Psoas muscle (tissue), 7 donors: ENCODE measurements at regions not wholly inside any gene's neighbourhood (a gene's known extent, or its start where the extent isn't known, plus 50 kb on each side); places are given as distances from the start of the nearest gene placed in this dataset.

Source experiments
- ATAC-seq, 4 donors: fragments of 200-7000 bp; cut with Tn5 transposase; one replicate each; pipeline ENCODE4 v1.9.1; 2020; ENCODE audit warnings: moderate library complexity in 3 of 4, mild to moderate bottlenecking in 2 of 4
- DNase-seq, 2 donors: peaks; one replicate each; pipeline ENCODE4 v3.0.0-alpha.2; 2020
- H3K27ac ChIP-seq: fragments of 200-600 bp; one replicate; pipeline ENCODE4 v1.8.0; 2022
- H3K27me3 ChIP-seq, 3 donors: fragments of 200-600 bp in 1 of 3; one replicate each; pipeline versions ENCODE4 v1.6.1 to v1.8.0; 2013 to 2022; ENCODE audit warnings: low read length in 2 of 3, mild to moderate bottlenecking in 2 of 3, moderate library complexity in 1 of 3; ENCODE audit not compliant: insufficient read depth in 3 of 3
- H3K36me3 ChIP-seq, 2 donors: fragments of 200-600 bp in 1 of 2; one replicate each; pipeline versions ENCODE4 v1.6.1 to v1.8.0; 2013 to 2022; ENCODE audit warnings: low read depth in 1 of 2, mild to moderate bottlenecking in 1 of 2, moderate library complexity in 1 of 2; ENCODE audit not compliant: insufficient read depth in 1 of 2
- H3K4me1 ChIP-seq: fragments of 200-600 bp; one replicate; pipeline ENCODE4 v1.8.0; 2022
- H3K4me3 ChIP-seq: fragments of 200-600 bp; one replicate; pipeline ENCODE4 v1.8.0; 2022; ENCODE audit warnings: mild to moderate bottlenecking
- H3K9me3 ChIP-seq: fragments of 200-600 bp; one replicate; pipeline ENCODE4 v1.8.0; 2022
- WGBS, 3 donors: extraction: QIAGEN DNeasy Blood & Tissue Kit; methylation state at CpG; one replicate each; pipeline versions ENCODE4 v1.1.6 to v1.1.7; 2013; 5-methylcytosine and 5-hydroxymethylcytosine counted together
- intact Hi-C, 2 donors: fragments of 100-400 bp; cut with DNase I; formaldehyde crosslinking; loops; one replicate each; pipeline versions ENCODE4 v1.11.0 to v1.14.2; 2022
- TF ChIP-seq, protein P1 (sequence below): fragments of 200-600 bp; IDR thresholded peaks from one replicate; pipeline ENCODE4 v1.8.0; 2022; ENCODE audit warnings: antibody characterized with exemption
- donor health status: healthy with polysubstance abuse.
- donor health status: DM: no; HTN: no; CAD: no; lungs with moderate emphysema.
- donor health status: Bipolar disorder and iron deficiency.
- donor health status: healthy.
- donor health status: DM: yes; HTN: yes; CAD: no.
- donor health status: DM: no; HTN: no; CAD: no.
- donor health status: DM: yes; HTN: yes; CAD: no.

GRCh38 chr4:34679228-34679627, 1565.1 kb downstream of the ARAP2 start:
- Histone ChIP-seq H3K36me3 (no peaks in the 10 kb centered on the region), H3K27me3 (no peaks in the 10 kb centered on the region), H3K27ac (no peak overlapping the region), H3K4me1 (no peaks in the 10 kb centered on the region), H3K4me3 (no peak overlapping the region), H3K9me3 (no peaks in the 10 kb centered on the region)
- TF ChIP-seq, protein P1, sequence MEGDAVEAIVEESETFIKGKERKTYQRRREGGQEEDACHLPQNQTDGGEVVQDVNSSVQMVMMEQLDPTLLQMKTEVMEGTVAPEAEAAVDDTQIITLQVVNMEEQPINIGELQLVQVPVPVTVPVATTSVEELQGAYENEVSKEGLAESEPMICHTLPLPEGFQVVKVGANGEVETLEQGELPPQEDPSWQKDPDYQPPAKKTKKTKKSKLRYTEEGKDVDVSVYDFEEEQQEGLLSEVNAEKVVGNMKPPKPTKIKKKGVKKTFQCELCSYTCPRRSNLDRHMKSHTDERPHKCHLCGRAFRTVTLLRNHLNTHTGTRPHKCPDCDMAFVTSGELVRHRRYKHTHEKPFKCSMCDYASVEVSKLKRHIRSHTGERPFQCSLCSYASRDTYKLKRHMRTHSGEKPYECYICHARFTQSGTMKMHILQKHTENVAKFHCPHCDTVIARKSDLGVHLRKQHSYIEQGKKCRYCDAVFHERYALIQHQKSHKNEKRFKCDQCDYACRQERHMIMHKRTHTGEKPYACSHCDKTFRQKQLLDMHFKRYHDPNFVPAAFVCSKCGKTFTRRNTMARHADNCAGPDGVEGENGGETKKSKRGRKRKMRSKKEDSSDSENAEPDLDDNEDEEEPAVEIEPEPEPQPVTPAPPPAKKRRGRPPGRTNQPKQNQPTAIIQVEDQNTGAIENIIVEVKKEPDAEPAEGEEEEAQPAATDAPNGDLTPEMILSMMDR = no peak
- ATAC-seq = no peak
- WGBS, 3 donors = 90 to 94% (median 92%) methylated on average over 7 of the region's 7 CpGs
- intact Hi-C loops = no loop called here
- DNase-seq = no peak

- DNase-seq (no peak), ATAC-seq (no peak)
- no peaks in the 10 kb centered on the region for H3K9me3 ChIP-seq
- no peaks in the 10 kb centered on the region for H3K4me1 ChIP-seq
- 83 to 86% (median 86%) methylated on average over 1 of the region's 1 CpG for WGBS, 3 donors
- no peak overlapping the region for H3K27ac ChIP-seq
- TF ChIP-seq, protein P1 = no peak
- H3K4me3 ChIP-seq = no peak overlapping the region
- H3K27me3 ChIP-seq = no peaks in the 10 kb centered on the region
- intact Hi-C loops = no loop called here
- no peaks in the 10 kb centered on the region for H3K36me3 ChIP-seq
Observed at GRCh38 chr4:34709564-34709963, 1534.8 kb downstream of the ARAP2 start.

DNA sequence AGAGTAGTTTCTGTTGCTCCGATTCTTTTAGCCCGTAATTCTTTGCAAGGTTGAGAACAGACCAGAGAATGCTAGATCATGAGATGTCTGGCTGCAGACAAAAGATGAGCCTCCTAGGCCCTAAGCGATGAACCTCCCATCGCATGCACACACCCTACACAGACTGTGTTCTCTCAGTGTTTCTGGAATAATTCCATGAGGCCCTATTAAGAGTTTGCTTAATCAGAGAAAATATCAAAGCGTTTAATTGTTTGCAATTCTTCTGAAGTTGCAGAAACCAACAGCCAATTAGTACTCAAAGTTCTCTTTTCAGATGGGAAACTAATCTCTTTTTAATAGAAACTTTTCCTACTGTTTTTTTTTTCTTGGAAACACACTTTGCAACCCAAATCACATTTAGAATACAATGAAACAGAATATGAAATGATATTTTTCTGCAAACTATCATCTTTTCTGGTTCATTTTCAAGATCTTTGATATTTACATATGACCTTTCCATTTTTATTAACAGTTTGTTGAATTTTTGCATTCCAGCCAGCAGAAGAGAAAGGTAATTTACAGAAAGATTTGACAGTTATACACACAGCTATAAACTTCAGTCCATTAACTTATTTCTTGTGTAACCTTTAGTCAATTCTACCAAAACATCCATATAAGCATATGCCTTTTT, 1525.6 kb downstream of the ARAP2 start:
- DNase-seq = no peak
- no peaks in the 10 kb centered on the region for H3K4me1 ChIP-seq
- H3K36me3 ChIP-seq = no peaks in the 10 kb centered on the region
- no peaks in the 10 kb centered on the region for H3K27me3 ChIP-seq
- H3K27ac ChIP-seq = no peak overlapping the region
- H3K9me3 ChIP-seq = no peaks in the 10 kb centered on the region
- H3K4me3 ChIP-seq = no peak overlapping the region
- intact Hi-C loops = no loop called here
- 67 to 89% (median 85%) methylated on average over 5 of the region's 5 CpGs for WGBS, 3 donors
- TF ChIP-seq, protein P1 = no peak
- no peak for ATAC-seq

DNA sequence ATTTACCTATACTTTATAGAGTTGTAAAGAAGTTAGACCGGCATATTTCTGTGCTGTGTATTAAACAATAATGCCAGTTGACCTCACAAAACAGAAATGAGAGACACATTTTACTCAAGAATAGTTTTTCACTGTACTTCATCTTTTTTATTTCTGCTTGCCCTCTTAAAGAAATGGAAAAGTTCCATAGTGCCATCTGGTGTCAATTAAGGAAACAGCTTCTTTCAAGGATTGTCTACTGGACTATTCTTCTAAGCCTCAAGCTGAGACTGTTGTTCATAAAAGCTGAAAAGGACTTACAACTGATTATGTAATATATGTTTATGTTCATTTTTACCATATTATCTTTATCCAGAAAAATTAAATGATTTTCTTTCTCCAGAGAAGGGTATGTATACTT, 1523.7 kb downstream of the ARAP2 start:
- DNase-seq (no peak), ATAC-seq (peak in 2 of 4 donors; percentile 59 to 66)
- WGBS, 3 donors = 0 to 9% (median 2%) methylated on average over 1 of the region's 1 CpG
- H3K4me3 ChIP-seq = no peak overlapping the region
- intact Hi-C loops = no loop called here
- TF ChIP-seq, protein P1 = peak; percentile 47
- no peaks in the 10 kb centered on the region for H3K4me1 ChIP-seq
- no peaks in the 10 kb centered on the region for H3K27me3 ChIP-seq
- peaks cover 3% of the 10 kb centered on the region for H3K9me3 ChIP-seq
- no peaks in the 10 kb centered on the region for H3K36me3 ChIP-seq
- H3K27ac ChIP-seq = no peak overlapping the region

GRCh38 chr4:34721835-34722234, 1522.5 kb downstream of the ARAP2 start:
- 74 to 90% (median 83%) methylated on average over 1 of the region's 1 CpG for WGBS, 3 donors

More at GRCh38 chr4:34721835-34722234, 1522.5 kb downstream of the ARAP2 start:
- H3K4me3 ChIP-seq = no peak overlapping the region
- H3K27ac ChIP-seq = no peak overlapping the region
- H3K4me1 ChIP-seq = no peaks in the 10 kb centered on the region
- no peak for DNase-seq
- TF ChIP-seq, protein P1 = no peak
- H3K27me3 ChIP-seq = no peaks in the 10 kb centered on the region
- H3K9me3 ChIP-seq = peaks cover 12% of the 10 kb centered on the region
- ATAC-seq = no peak
- intact Hi-C loops = no loop called here
- H3K36me3 ChIP-seq = no peaks in the 10 kb centered on the region
